ENCODE measurements at regions not wholly inside any gene's neighbourhood (a gene's known extent, or its start where the extent isn't known, plus 50 kb on each side); places are given as distances from the start of the nearest gene placed in this dataset.

- Histone ChIP-seq H3K4me3 (ENCODE audit: low read length) (no peak overlapping the region), H3K9me3 (ENCODE audit: insufficient read depth, low read length) (no peaks in the 10 kb centered on the region), H3K4me1 (ENCODE audit: low read length) (no peaks in the 10 kb centered on the region), H3K27me3 (ENCODE audit: low read depth, low read length) (no peaks in the 10 kb centered on the region), H3K9ac (ENCODE audit: low read length) (no peak overlapping the region), H3K4me2 (ENCODE audit: low read length) (no peak overlapping the region), H3K27ac (ENCODE audit: low read length) (no peak overlapping the region), H3K79me2 (ENCODE audit: low read length) (no peaks in the 10 kb centered on the region), H4K20me1 (ENCODE audit: insufficient read depth, low read length) (no peaks in the 10 kb centered on the region), H2AFZ (ENCODE audit: low read depth, low read length) (no peak overlapping the region), H3K36me3 (replicated peaks; ENCODE audit: low read depth, low read length) (no peaks in the 10 kb centered on the region)
- no peak for TF ChIP-seq EZH2phosphoT487 (IDR thresholded peaks at IDR 0.05; ENCODE audit: low read depth)
- no peak for TF ChIP-seq CTCF (IDR thresholded peaks at IDR 0.05; ENCODE audit: low read depth, low read length)
Observed at GRCh38 chr10:130809181-130809580, 502.3 kb downstream of the TCERG1L start.

- Histone ChIP-seq H3K27me3 (ENCODE audit: low read depth, low read length) (no peaks in the 10 kb centered on the region), H3K4me2 (ENCODE audit: low read length) (no peak overlapping the region), H3K79me2 (ENCODE audit: low read length) (no peaks in the 10 kb centered on the region), H3K9me3 (ENCODE audit: insufficient read depth, low read length) (no peaks in the 10 kb centered on the region), H3K36me3 (replicated peaks; ENCODE audit: low read depth, low read length) (no peaks in the 10 kb centered on the region), H4K20me1 (ENCODE audit: insufficient read depth, low read length) (no peaks in the 10 kb centered on the region), H3K4me1 (ENCODE audit: low read length) (no peaks in the 10 kb centered on the region), H3K9ac (ENCODE audit: low read length) (no peak overlapping the region), H3K27ac (ENCODE audit: low read length) (no peak overlapping the region), H3K4me3 (ENCODE audit: low read length) (no peak overlapping the region), H2AFZ (ENCODE audit: low read depth, low read length) (no peak overlapping the region)
- no peak for TF ChIP-seq CTCF (IDR thresholded peaks at IDR 0.05; ENCODE audit: low read depth, low read length)
- TF ChIP-seq EZH2phosphoT487 (IDR thresholded peaks at IDR 0.05; ENCODE audit: low read depth), result no peak
Observed at GRCh38 chr10:130809761-130810515, 501.6 kb downstream of the TCERG1L start.

- H3K9ac ChIP-seq (ENCODE audit: low read length), result no peak overlapping the region
- H3K36me3 ChIP-seq (replicated peaks; ENCODE audit: low read depth, low read length), result no peaks in the 10 kb centered on the region
- H2AFZ ChIP-seq (ENCODE audit: low read depth, low read length), result no peak overlapping the region
- no peak overlapping the region for H3K4me2 ChIP-seq (ENCODE audit: low read length)
- H3K9me3 ChIP-seq (ENCODE audit: insufficient read depth, low read length), result no peaks in the 10 kb centered on the region
- H3K27me3 ChIP-seq (ENCODE audit: low read depth, low read length), result no peaks in the 10 kb centered on the region
- no peaks in the 10 kb centered on the region for H3K4me1 ChIP-seq (ENCODE audit: low read length)
- H3K4me3 ChIP-seq (ENCODE audit: low read length), result no peak overlapping the region
- H3K27ac ChIP-seq (ENCODE audit: low read length), result no peak overlapping the region
- H3K79me2 ChIP-seq (ENCODE audit: low read length), result no peaks in the 10 kb centered on the region
- no peak for TF ChIP-seq EZH2phosphoT487 (IDR thresholded peaks at IDR 0.05; ENCODE audit: low read depth)
- TF ChIP-seq CTCF (IDR thresholded peaks at IDR 0.05; ENCODE audit: low read depth, low read length), result no peak
- H4K20me1 ChIP-seq (ENCODE audit: insufficient read depth, low read length), result no peaks in the 10 kb centered on the region
Observed at GRCh38 chr10:130810856-130811255, 500.7 kb downstream of the TCERG1L start.

- TF ChIP-seq CTCF (IDR thresholded peaks at IDR 0.05; ENCODE audit: low read depth, low read length) (no peak), EZH2phosphoT487 (IDR thresholded peaks at IDR 0.05; ENCODE audit: low read depth) (no peak)
- H2AFZ ChIP-seq (ENCODE audit: low read depth, low read length), result no peak overlapping the region
- H3K79me2 ChIP-seq (ENCODE audit: low read length), result no peaks in the 10 kb centered on the region
- no peaks in the 10 kb centered on the region for H3K36me3 ChIP-seq (replicated peaks; ENCODE audit: low read depth, low read length)
- H3K9ac ChIP-seq (ENCODE audit: low read length), result no peak overlapping the region
- H3K4me1 ChIP-seq (ENCODE audit: low read length), result no peaks in the 10 kb centered on the region
- no peak overlapping the region for H3K4me2 ChIP-seq (ENCODE audit: low read length)
- H3K27me3 ChIP-seq (ENCODE audit: low read depth, low read length), result no peaks in the 10 kb centered on the region
- H3K4me3 ChIP-seq (ENCODE audit: low read length), result no peak overlapping the region
- no peak overlapping the region for H3K27ac ChIP-seq (ENCODE audit: low read length)
- no peaks in the 10 kb centered on the region for H3K9me3 ChIP-seq (ENCODE audit: insufficient read depth, low read length)
- no peaks in the 10 kb centered on the region for H4K20me1 ChIP-seq (ENCODE audit: insufficient read depth, low read length)
Observed at GRCh38 chr10:130812381-130813148, 499.0 kb downstream of the TCERG1L start.

All from OCI-LY3 (cell line).